Activated naive CD4-positive, alpha-beta T cell treated with anti-CD3 and anti-CD28 coated beads for 36 hours (primary cell): ENCODE measurements at regions not wholly inside any gene's neighbourhood (a gene's known extent, or its start where the extent isn't known, plus 50 kb on each side); places are given as distances from the start of the nearest gene placed in this dataset.

Source experiments
- CTCF ChIA-PET: fragments of 350-600 bp; sonication (Branson Sonifier 250); formaldehyde crosslinking; loops from one replicate; lab custom pipeline; 2021; ENCODE audit warnings: antibody characterized with exemption; lab: Charles Lee
- DNase-seq: peaks from one replicate; pipeline ENCODE4 v3.0.0-alpha.2; 2020
- H3K27ac Mint-ChIP-seq: one replicate; pipeline ENCODE4 v1.8.0; 2021; ENCODE audit warnings: mild to moderate bottlenecking, mixed read lengths
- H3K27me3 Mint-ChIP-seq: one replicate; pipeline ENCODE4 v1.8.0; 2021; ENCODE audit warnings: low read depth, mixed read lengths
- H3K36me3 Mint-ChIP-seq: one replicate; pipeline ENCODE4 v1.8.0; 2021; ENCODE audit warnings: low read depth, mixed read lengths
- H3K4me1 Mint-ChIP-seq: one replicate; pipeline ENCODE4 v1.8.0; 2021; ENCODE audit warnings: low read depth, mixed read lengths
- H3K4me3 Mint-ChIP-seq: one replicate; pipeline ENCODE4 v1.8.0; 2021; ENCODE audit warnings: mild to moderate bottlenecking, moderate library complexity, mixed read lengths
- H3K9me3 Mint-ChIP-seq: one replicate; pipeline ENCODE4 v1.8.0; 2021; ENCODE audit warnings: mixed read lengths
- intact Hi-C: fragments of 100-400 bp; cut with micrococcal nuclease; formaldehyde crosslinking; loops from one replicate; pipeline ENCODE4 v1.15.1; 2023

DNA sequence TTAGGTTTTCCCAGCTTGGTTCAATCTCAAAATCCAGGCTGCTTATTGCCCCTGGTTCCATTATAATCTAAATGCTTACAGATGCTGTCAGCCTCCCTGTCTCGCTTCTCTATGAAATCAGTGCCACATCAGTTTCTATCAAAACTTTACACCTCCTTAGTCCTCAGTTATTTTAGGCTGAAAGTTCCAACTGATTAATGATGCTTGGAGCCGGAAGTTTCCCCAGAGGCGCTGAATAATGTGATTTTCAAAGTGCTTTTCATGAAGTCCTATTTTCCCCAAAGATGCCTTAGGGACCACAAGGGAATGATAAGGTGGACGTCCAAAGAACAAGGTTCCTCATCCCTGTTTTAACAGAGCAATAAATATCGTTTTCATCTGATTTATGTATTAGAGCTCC, 262.4 kb upstream of the RMST start:
- H3K4me1 Mint-ChIP-seq: no peaks in the 10 kb centered on the region
- no peak for DNase-seq
- peaks cover 15% of the 10 kb centered on the region for H3K27me3 Mint-ChIP-seq
- H3K4me3 Mint-ChIP-seq: no peak overlapping the region
- CTCF ChIA-PET: no interaction called here
- no peaks in the 10 kb centered on the region for H3K36me3 Mint-ChIP-seq
- H3K27ac Mint-ChIP-seq: no peak overlapping the region
- intact Hi-C loops: no loop called here
- peaks cover 1% of the 10 kb centered on the region for H3K9me3 Mint-ChIP-seq

GRCh38 chr12:97203408-97203807, 259.2 kb upstream of the RMST start:
- H3K4me3 Mint-ChIP-seq: no peak overlapping the region
- CTCF ChIA-PET: no interaction called here
- H3K27ac Mint-ChIP-seq: no peak overlapping the region
- H3K27me3 Mint-ChIP-seq: peaks cover 11% of the 10 kb centered on the region
- intact Hi-C loops: no loop called here
- H3K4me1 Mint-ChIP-seq: no peaks in the 10 kb centered on the region
- no peaks in the 10 kb centered on the region for H3K36me3 Mint-ChIP-seq
- no peak for DNase-seq
- peaks cover 1% of the 10 kb centered on the region for H3K9me3 Mint-ChIP-seq

- Mint-ChIP-seq H3K36me3 (no peaks in the 10 kb centered on the region), H3K27ac (no peak overlapping the region), H3K27me3 (peaks cover 4% of the 10 kb centered on the region), H3K4me3 (no peak overlapping the region), H3K9me3 (peaks cover 10% of the 10 kb centered on the region), H3K4me1 (no peaks in the 10 kb centered on the region)
- intact Hi-C loops: no loop called here
- CTCF ChIA-PET: no interaction called here
- no peak for DNase-seq
These were observed 252.6 kb upstream of the RMST start for GRCh38 chr12:97209997-97210396.

DNA sequence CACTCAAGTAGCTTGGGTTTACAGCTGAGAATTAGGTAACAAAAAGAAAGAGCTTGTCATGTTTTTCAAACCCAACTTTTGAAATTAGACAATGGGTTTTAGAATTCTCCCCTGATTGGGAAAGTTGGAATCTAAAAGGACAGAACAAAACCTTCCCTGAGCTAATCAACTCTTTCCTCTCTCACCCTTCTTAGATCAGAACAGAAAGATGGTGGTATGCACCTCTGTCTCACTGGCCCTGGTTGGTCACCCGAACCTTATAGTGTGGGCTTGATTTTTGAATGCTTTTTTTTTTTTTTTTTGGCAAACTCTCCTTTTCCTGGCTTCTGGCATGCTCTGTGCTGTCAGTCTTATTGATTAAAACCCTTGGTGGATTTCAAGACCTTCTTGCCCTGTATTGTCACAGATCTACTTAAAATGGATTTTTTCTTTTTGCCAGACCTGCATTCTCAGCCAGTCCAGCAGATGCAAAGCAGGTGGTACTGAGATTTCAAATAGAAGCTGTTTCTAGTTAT, 251.1 kb upstream of the RMST start:
- intact Hi-C loops: no loop called here
- H3K36me3 Mint-ChIP-seq: no peaks in the 10 kb centered on the region
- CTCF ChIA-PET: no interaction called here
- no peak for DNase-seq
- peaks cover 4% of the 10 kb centered on the region for H3K27me3 Mint-ChIP-seq
- H3K4me1 Mint-ChIP-seq: no peaks in the 10 kb centered on the region
- H3K9me3 Mint-ChIP-seq: peaks cover 10% of the 10 kb centered on the region
- H3K27ac Mint-ChIP-seq: no peak overlapping the region
- H3K4me3 Mint-ChIP-seq: no peak overlapping the region

GRCh38 chr12:97216848-97217247, 245.8 kb upstream of the RMST start:
- DNase-seq: no peak

DNA sequence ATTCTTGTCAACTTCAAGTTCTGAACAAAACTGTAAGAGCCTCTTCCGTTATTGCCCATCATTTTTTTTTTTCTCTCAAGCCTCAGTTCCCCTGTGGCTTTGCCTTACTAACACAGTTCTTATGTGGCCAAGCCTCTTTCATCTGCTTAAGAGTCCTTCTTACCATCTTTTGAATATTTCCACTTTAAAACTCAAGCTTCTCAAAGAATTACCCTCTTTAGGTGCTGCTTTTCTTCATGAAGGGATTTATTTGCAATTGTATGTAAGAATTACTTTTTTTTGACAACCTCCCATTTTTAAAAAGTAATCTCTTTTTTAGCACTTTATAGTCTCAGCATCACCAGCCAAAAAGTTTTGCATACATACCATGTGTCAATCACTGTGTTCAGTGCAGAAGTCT, 240.2 kb upstream of the RMST start:
- H3K27me3 Mint-ChIP-seq: no peaks in the 10 kb centered on the region
- H3K9me3 Mint-ChIP-seq: no peaks in the 10 kb centered on the region
- H3K36me3 Mint-ChIP-seq: no peaks in the 10 kb centered on the region
- no peak for DNase-seq
- no peak overlapping the region for H3K4me3 Mint-ChIP-seq
- H3K27ac Mint-ChIP-seq: no peak overlapping the region
- CTCF ChIA-PET: interaction anchor here (0.6 kb wide), 1 partner anchor 238 kb away, joined by 4 read pairs; no protein-coding TSS in a partner anchor
- intact Hi-C loops: no loop called here
- no peaks in the 10 kb centered on the region for H3K4me1 Mint-ChIP-seq

More at GRCh38 chr12:97216848-97217247, 245.8 kb upstream of the RMST start:
- CTCF ChIA-PET: no interaction called here
- Mint-ChIP-seq H3K27me3 (peaks cover 4% of the 10 kb centered on the region), H3K4me3 (no peak overlapping the region), H3K36me3 (no peaks in the 10 kb centered on the region), H3K9me3 (peaks cover 2% of the 10 kb centered on the region), H3K4me1 (no peaks in the 10 kb centered on the region), H3K27ac (no peak overlapping the region)
- intact Hi-C loops: no loop called here

DNA sequence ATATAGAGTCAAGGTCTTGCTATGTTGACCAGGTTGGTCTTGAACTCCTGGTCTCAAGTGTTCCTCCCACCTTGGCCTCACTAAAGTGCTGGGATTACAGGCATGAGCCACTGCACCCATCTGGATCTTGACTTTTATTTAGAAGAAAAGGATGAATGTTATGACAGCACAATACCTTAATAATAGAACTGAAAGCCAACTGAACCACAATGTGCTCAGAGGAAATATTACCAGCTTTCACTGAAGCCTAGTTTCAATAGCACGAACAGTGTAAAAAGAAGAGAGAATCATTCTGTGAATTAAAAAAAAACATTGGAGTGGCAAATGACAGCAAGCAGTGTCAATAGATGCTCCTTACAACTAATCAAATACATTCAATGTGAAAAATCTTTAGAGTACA, 239.2 kb upstream of the RMST start:
- no peaks in the 10 kb centered on the region for H3K4me1 Mint-ChIP-seq
- H3K27me3 Mint-ChIP-seq: peaks cover 1% of the 10 kb centered on the region
- H3K36me3 Mint-ChIP-seq: no peaks in the 10 kb centered on the region
- H3K4me3 Mint-ChIP-seq: no peak overlapping the region
- CTCF ChIA-PET: interaction anchor here (0.6 kb wide), 1 partner anchor 560 kb away, joined by 3 read pairs; no protein-coding TSS in a partner anchor
- H3K9me3 Mint-ChIP-seq: no peaks in the 10 kb centered on the region
- H3K27ac Mint-ChIP-seq: no peak overlapping the region
- no peak for DNase-seq
- intact Hi-C loops: no loop called here

DNA sequence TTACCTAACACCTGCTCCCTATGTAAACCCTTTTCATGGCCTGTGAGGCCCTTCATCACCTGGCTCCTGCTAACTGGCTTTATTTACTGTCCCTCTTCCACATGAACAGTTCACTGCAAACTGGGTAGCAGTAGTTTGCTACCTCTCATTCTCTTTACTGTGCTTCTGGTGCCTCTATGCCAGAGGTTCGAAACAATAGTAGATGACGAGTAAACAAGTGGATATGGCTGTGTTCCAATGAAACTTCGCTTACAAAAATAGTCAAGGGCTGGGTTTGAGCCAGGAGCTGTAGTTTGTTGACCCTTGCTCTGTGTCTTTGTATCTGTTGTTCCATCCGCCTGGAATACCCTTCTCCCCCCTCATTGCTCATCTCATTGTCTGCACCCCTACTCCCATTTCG, 233.6 kb upstream of the RMST start:
- DNase-seq: no peak
- CTCF ChIA-PET: no interaction called here
- Mint-ChIP-seq H3K4me1 (no peaks in the 10 kb centered on the region), H3K4me3 (no peak overlapping the region), H3K27me3 (peaks cover 1% of the 10 kb centered on the region), H3K9me3 (no peaks in the 10 kb centered on the region), H3K27ac (no peak overlapping the region), H3K36me3 (no peaks in the 10 kb centered on the region)
- intact Hi-C loops: no loop called here

- Mint-ChIP-seq H3K27ac (no peak overlapping the region), H3K36me3 (no peaks in the 10 kb centered on the region), H3K4me1 (no peaks in the 10 kb centered on the region), H3K27me3 (no peaks in the 10 kb centered on the region), H3K4me3 (no peak overlapping the region), H3K9me3 (no peaks in the 10 kb centered on the region)
- intact Hi-C loops: no loop called here
- CTCF ChIA-PET: no interaction called here
- no peak for DNase-seq
These were observed 227.5 kb upstream of the RMST start for GRCh38 chr12:97235102-97235501.

DNA sequence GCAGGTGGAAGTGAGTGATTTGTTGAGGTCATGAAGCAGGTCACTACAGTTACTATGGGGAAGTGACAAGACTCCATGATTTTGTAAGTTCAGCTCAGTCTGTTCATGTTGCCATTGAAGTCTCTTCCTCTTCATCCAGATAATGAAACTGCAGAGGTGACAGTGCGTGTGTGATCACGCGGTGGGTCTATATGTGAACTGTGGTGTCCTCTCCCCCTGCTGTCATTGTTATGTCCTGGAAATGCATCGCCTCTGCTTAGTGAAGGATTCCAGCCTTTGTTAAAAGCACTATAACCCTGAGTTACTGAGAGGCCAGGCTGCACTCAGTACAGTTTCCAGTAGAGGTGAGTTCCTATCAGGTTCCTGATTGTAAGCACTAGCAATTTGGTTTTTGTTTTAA, 216.2 kb upstream of the RMST start:
- Mint-ChIP-seq H3K4me1 (no peaks in the 10 kb centered on the region), H3K4me3 (no peak overlapping the region), H3K27me3 (peaks cover 3% of the 10 kb centered on the region), H3K27ac (no peak overlapping the region), H3K9me3 (no peaks in the 10 kb centered on the region), H3K36me3 (no peaks in the 10 kb centered on the region)
- intact Hi-C loops: no loop called here
- CTCF ChIA-PET: no interaction called here
- DNase-seq: no peak

GRCh38 chr12:97250483-97250882, 212.1 kb upstream of the RMST start:
- no peaks in the 10 kb centered on the region for H3K4me1 Mint-ChIP-seq
- DNase-seq: no peak
- no peaks in the 10 kb centered on the region for H3K36me3 Mint-ChIP-seq
- no peak overlapping the region for H3K4me3 Mint-ChIP-seq
- H3K9me3 Mint-ChIP-seq: no peaks in the 10 kb centered on the region
- H3K27me3 Mint-ChIP-seq: no peaks in the 10 kb centered on the region
- CTCF ChIA-PET: interaction anchor here (0.7 kb wide), 1 partner anchor 29 kb away, joined by 3 read pairs; no protein-coding TSS in a partner anchor
- intact Hi-C loops: no loop called here
- no peak overlapping the region for H3K27ac Mint-ChIP-seq

DNA sequence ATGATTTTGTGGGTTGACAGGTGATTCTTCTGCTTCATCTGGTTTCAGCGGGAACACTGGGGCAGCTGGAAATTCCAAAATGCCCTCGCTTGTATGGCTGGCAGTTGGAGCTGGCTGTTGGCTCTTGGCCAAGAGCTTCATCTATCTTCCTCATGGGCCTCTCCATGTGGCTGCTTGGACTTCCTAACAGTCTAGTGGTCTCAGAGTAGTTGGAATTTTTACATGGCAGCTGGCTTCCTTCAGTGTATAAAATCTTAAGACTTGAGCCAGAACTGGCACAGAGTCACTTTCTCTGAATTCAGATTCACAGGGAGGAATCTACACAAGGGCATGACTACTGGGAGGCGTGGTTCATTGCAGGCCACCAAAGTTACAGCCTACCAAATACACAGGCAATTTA, 204.9 kb upstream of the RMST start:
- no peaks in the 10 kb centered on the region for H3K27me3 Mint-ChIP-seq
- no peak overlapping the region for H3K27ac Mint-ChIP-seq
- no peaks in the 10 kb centered on the region for H3K36me3 Mint-ChIP-seq
- no peaks in the 10 kb centered on the region for H3K9me3 Mint-ChIP-seq
- intact Hi-C loops: no loop called here
- H3K4me1 Mint-ChIP-seq: no peaks in the 10 kb centered on the region
- no peak for DNase-seq
- H3K4me3 Mint-ChIP-seq: no peak overlapping the region
- CTCF ChIA-PET: interaction anchor here (0.6 to 0.7 kb wide), 2 partner anchors 786 to 1114 kb away, joined by 3 read pairs; no protein-coding TSS in a partner anchor

DNA sequence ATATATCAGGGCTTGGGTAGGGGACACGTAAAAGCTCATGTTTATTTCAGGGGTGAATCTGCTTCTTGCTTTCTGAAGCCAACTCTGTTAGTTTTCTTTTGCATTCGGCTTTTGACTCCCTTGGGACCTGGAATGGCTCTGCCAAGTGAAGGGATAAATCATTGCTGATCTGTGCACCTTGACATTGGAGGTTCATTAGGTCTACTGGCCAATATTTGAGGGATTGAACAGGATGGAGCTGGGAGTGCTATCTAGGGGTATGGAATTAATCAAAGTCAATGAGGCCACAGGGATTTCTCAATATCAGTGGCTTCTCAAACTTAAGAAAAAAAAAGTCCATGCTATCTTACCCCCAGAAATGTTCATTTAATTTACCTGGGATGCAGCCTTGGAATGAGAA, 203.5 kb upstream of the RMST start:
- H3K27me3 Mint-ChIP-seq: no peaks in the 10 kb centered on the region
- no peak overlapping the region for H3K4me3 Mint-ChIP-seq
- H3K9me3 Mint-ChIP-seq: no peaks in the 10 kb centered on the region
- no peaks in the 10 kb centered on the region for H3K36me3 Mint-ChIP-seq
- no peak overlapping the region for H3K27ac Mint-ChIP-seq
- no peak for DNase-seq
- CTCF ChIA-PET: no interaction called here
- intact Hi-C loops: no loop called here
- no peaks in the 10 kb centered on the region for H3K4me1 Mint-ChIP-seq
